ENCODE measurements at regions not wholly inside any gene's neighbourhood (a gene's known extent, or its start where the extent isn't known, plus 50 kb on each side); places are given as distances from the start of the nearest gene placed in this dataset.
"Not testable (repeated sequence)": the region's sequence is repeated elsewhere in the genome, so short reads cannot be mapped to it uniquely, and the experiment has no call there.

- no peak for DNase-seq
Observed at GRCh38 chr16:63653044-63653839, 1468.6 kb downstream of the CDH11 start.

- DNase-seq: no peak
Observed at GRCh38 chr16:63652091-63652490, 1469.8 kb downstream of the CDH11 start.

- no peak for DNase-seq
Observed at GRCh38 chr16:63650550-63650949, 1471.3 kb downstream of the CDH11 start.

- not testable (repeated sequence) for DNase-seq
Observed at GRCh38 chr16:63633706-63634445, 1488.0 kb downstream of the CDH11 start.

- no peak for DNase-seq
Observed at GRCh38 chr16:63629272-63629671, 1492.6 kb downstream of the CDH11 start.

GRCh38 chr16:63628812-63629211, 1493.1 kb downstream of the CDH11 start:
- no peak for DNase-seq

- DNase-seq: no peak
Observed at GRCh38 chr16:63625126-63625525, 1496.7 kb downstream of the CDH11 start.

- no peak for DNase-seq
Observed at GRCh38 chr16:63623551-63624039, 1498.3 kb downstream of the CDH11 start.

- no peak for DNase-seq
Observed at GRCh38 chr16:63618896-63619485, 1502.9 kb downstream of the CDH11 start.

- DNase-seq: peak; percentile 44
Observed at GRCh38 chr16:63617990-63618763, 1503.7 kb downstream of the CDH11 start.

- DNase-seq: peak; percentile 50
Observed at GRCh38 chr16:63617047-63617989, 1504.5 kb downstream of the CDH11 start.

GRCh38 chr16:63614429-63614828, 1507.4 kb downstream of the CDH11 start:
- no peak for DNase-seq

- no peak for DNase-seq
Observed at GRCh38 chr16:63613701-63614100, 1508.2 kb downstream of the CDH11 start.

- DNase-seq: no peak
Observed at GRCh38 chr16:63612462-63613227, 1509.2 kb downstream of the CDH11 start.

GRCh38 chr16:63606778-63607177, 1515.1 kb downstream of the CDH11 start:
- DNase-seq: no peak

- DNase-seq: no peak
Observed at GRCh38 chr16:63602206-63602927, 1519.5 kb downstream of the CDH11 start.

GRCh38 chr16:63596716-63597115, 1525.1 kb downstream of the CDH11 start:
- DNase-seq: no peak

GRCh38 chr16:63592852-63593251, 1529.0 kb downstream of the CDH11 start:
- DNase-seq: no peak

GRCh38 chr16:63581570-63581969, 1540.3 kb downstream of the CDH11 start:
- no peak for DNase-seq

GRCh38 chr16:63578791-63579190, 1542.6 kb upstream of the CDH8 start:
- no peak for DNase-seq
